ENCODE measurements at regions not wholly inside any gene's neighbourhood (a gene's known extent, or its start where the extent isn't known, plus 50 kb on each side); places are given as distances from the start of the nearest gene placed in this dataset.

GRCh38 chr13:26829716-26830115 is 69.1 kb upstream of the GPR12 start:
- no peaks in the 10 kb centered on the region for H3K27me3 ChIP-seq (ENCODE audit: control insufficient read depth in 2 of 2, insufficient read depth in 2 of 2, low read length in 2 of 2)
- no peak overlapping the region for H3K4me3 Mint-ChIP-seq
- H3K4me1 Mint-ChIP-seq = no peaks in the 10 kb centered on the region
- ATAC-seq (no peak), DNase-seq (no peak)
- H3K36me3 ChIP-seq (ENCODE audit: control insufficient read depth in 2 of 3, insufficient read depth in 3 of 3, low read length in 3 of 3) = no peaks in the 10 kb centered on the region
- peaks cover 0 to 2% (median 0%) of the 10 kb centered on the region in 11 donors for H3K9me3 Mint-ChIP-seq
- no peak overlapping the region for H3K27ac ChIP-seq (ENCODE audit: low read depth, low read length)
- peaks cover 0 to 44% (median 15%) of the 10 kb centered on the region in 5 donors for H3K27me3 Mint-ChIP-seq
- H3K36me3 Mint-ChIP-seq = no peaks in the 10 kb centered on the region
- no peaks in the 10 kb centered on the region for H3K4me1 ChIP-seq (ENCODE audit: control insufficient read depth in 2 of 2, insufficient read depth in 2 of 2, low read length in 2 of 2)
- H3K4me3 ChIP-seq (ENCODE audit: low read length) = no peak overlapping the region
- intact Hi-C loops (cut with micrococcal nuclease) = no loop called here
- no peak overlapping the region for H3K27ac Mint-ChIP-seq
- POLR2A ChIA-PET = no interaction called here
- CTCF ChIA-PET = no interaction called here
- no peaks in the 10 kb centered on the region for H3K9me3 ChIP-seq (ENCODE audit: control insufficient read depth in 2 of 3, low read length in 3 of 3)

- no peak overlapping the region for H3K4me3 Mint-ChIP-seq
- CTCF ChIA-PET = no interaction called here
These were observed 64.0 kb upstream of the GPR12 start for GRCh38 chr13:26824581-26824980.

GRCh38 chr13:26822146-26822545 is 61.6 kb upstream of the GPR12 start:
- Mint-ChIP-seq H3K36me3 (no peaks in the 10 kb centered on the region), H3K27ac (no peak overlapping the region), H3K4me3 (no peak overlapping the region), H3K27me3 (peaks cover 0 to 10% (median 0%) of the 10 kb centered on the region in 5 donors), H3K9me3 (no peaks in the 10 kb centered on the region), H3K4me1 (no peaks in the 10 kb centered on the region)
- ChIA-PET POLR2A (no interaction called here), CTCF (no interaction called here)
- no peak overlapping the region for H3K4me3 ChIP-seq (ENCODE audit: low read length)
- H3K27me3 ChIP-seq (ENCODE audit: control insufficient read depth in 2 of 2, insufficient read depth in 2 of 2, low read length in 2 of 2) = no peaks in the 10 kb centered on the region
- no peaks in the 10 kb centered on the region for H3K4me1 ChIP-seq (ENCODE audit: control insufficient read depth in 2 of 2, insufficient read depth in 2 of 2, low read length in 2 of 2)
- DNase-seq (no peak), ATAC-seq (no peak)
- H3K27ac ChIP-seq (ENCODE audit: low read depth, low read length) = no peak overlapping the region
- H3K9me3 ChIP-seq (ENCODE audit: control insufficient read depth in 2 of 3, low read length in 3 of 3) = no peaks in the 10 kb centered on the region
- no peaks in the 10 kb centered on the region for H3K36me3 ChIP-seq (ENCODE audit: control insufficient read depth in 2 of 3, insufficient read depth in 3 of 3, low read length in 3 of 3)
- intact Hi-C loops (cut with micrococcal nuclease) = no loop called here

More at GRCh38 chr13:26824581-26824980, 64.0 kb upstream of the GPR12 start:
- H3K27me3 ChIP-seq (ENCODE audit: control insufficient read depth in 2 of 2, insufficient read depth in 2 of 2, low read length in 2 of 2) = no peaks in the 10 kb centered on the region
- peaks cover 0 to 14% (median 3%) of the 10 kb centered on the region in 5 donors for H3K27me3 Mint-ChIP-seq
- no peaks in the 10 kb centered on the region for H3K4me1 ChIP-seq (ENCODE audit: control insufficient read depth in 2 of 2, insufficient read depth in 2 of 2, low read length in 2 of 2)
- no peaks in the 10 kb centered on the region for H3K9me3 ChIP-seq (ENCODE audit: control insufficient read depth in 2 of 3, low read length in 3 of 3)
- no peak for DNase-seq
- H3K9me3 Mint-ChIP-seq = no peaks in the 10 kb centered on the region
- H3K27ac Mint-ChIP-seq = no peak overlapping the region
- POLR2A ChIA-PET = no interaction called here
- H3K4me1 Mint-ChIP-seq = no peaks in the 10 kb centered on the region
- no peaks in the 10 kb centered on the region for H3K36me3 Mint-ChIP-seq
- no peak for ATAC-seq
- intact Hi-C loops (cut with micrococcal nuclease) = no loop called here
- H3K36me3 ChIP-seq (ENCODE audit: control insufficient read depth in 2 of 3, insufficient read depth in 3 of 3, low read length in 3 of 3) = no peaks in the 10 kb centered on the region
- H3K4me3 ChIP-seq (ENCODE audit: low read length) = no peak overlapping the region
- H3K27ac ChIP-seq (ENCODE audit: low read depth, low read length) = no peak overlapping the region

GRCh38 chr13:26821672-26822071 is 61.1 kb upstream of the GPR12 start:
- H3K27me3 Mint-ChIP-seq = peaks cover 0 to 8% (median 0%) of the 10 kb centered on the region in 5 donors
- DNase-seq (no peak), ATAC-seq (no peak)
- H3K4me3 Mint-ChIP-seq = no peak overlapping the region
- POLR2A ChIA-PET = no interaction called here
- CTCF ChIA-PET = no interaction called here
- H3K9me3 Mint-ChIP-seq = no peaks in the 10 kb centered on the region
- no peaks in the 10 kb centered on the region for H3K36me3 Mint-ChIP-seq
- Histone ChIP-seq H3K36me3 (ENCODE audit: control insufficient read depth in 2 of 3, insufficient read depth in 3 of 3, low read length in 3 of 3) (no peaks in the 10 kb centered on the region), H3K9me3 (ENCODE audit: control insufficient read depth in 2 of 3, low read length in 3 of 3) (no peaks in the 10 kb centered on the region), H3K27me3 (ENCODE audit: control insufficient read depth in 2 of 2, insufficient read depth in 2 of 2, low read length in 2 of 2) (no peaks in the 10 kb centered on the region), H3K4me1 (ENCODE audit: control insufficient read depth in 2 of 2, insufficient read depth in 2 of 2, low read length in 2 of 2) (no peaks in the 10 kb centered on the region), H3K27ac (ENCODE audit: low read depth, low read length) (no peak overlapping the region), H3K4me3 (ENCODE audit: low read length) (no peak overlapping the region)
- H3K4me1 Mint-ChIP-seq = no peaks in the 10 kb centered on the region
- no peak overlapping the region for H3K27ac Mint-ChIP-seq
- intact Hi-C loops (cut with micrococcal nuclease) = no loop called here

- Mint-ChIP-seq H3K9me3 (no peaks in the 10 kb centered on the region), H3K4me1 (no peaks in the 10 kb centered on the region), H3K4me3 (no peak overlapping the region), H3K27ac (no peak overlapping the region), H3K27me3 (peaks cover 0 to 8% (median 0%) of the 10 kb centered on the region in 5 donors), H3K36me3 (no peaks in the 10 kb centered on the region)
- Histone ChIP-seq H3K27me3 (ENCODE audit: control insufficient read depth in 2 of 2, insufficient read depth in 2 of 2, low read length in 2 of 2) (no peaks in the 10 kb centered on the region), H3K4me1 (ENCODE audit: control insufficient read depth in 2 of 2, insufficient read depth in 2 of 2, low read length in 2 of 2) (no peaks in the 10 kb centered on the region), H3K36me3 (ENCODE audit: control insufficient read depth in 2 of 3, insufficient read depth in 3 of 3, low read length in 3 of 3) (no peaks in the 10 kb centered on the region), H3K9me3 (ENCODE audit: control insufficient read depth in 2 of 3, low read length in 3 of 3) (no peaks in the 10 kb centered on the region), H3K4me3 (ENCODE audit: low read length) (no peak overlapping the region), H3K27ac (ENCODE audit: low read depth, low read length) (no peak overlapping the region)
- no peak for DNase-seq
- CTCF ChIA-PET = no interaction called here
- intact Hi-C loops (cut with micrococcal nuclease) = no loop called here
- POLR2A ChIA-PET = no interaction called here
- no peak for ATAC-seq
These were observed 60.3 kb upstream of the GPR12 start for GRCh38 chr13:26820871-26821270.

- intact Hi-C loops (cut with micrococcal nuclease) = no loop called here
- CTCF ChIA-PET = interaction anchor here (0.6 to 0.9 kb wide), 3 partner anchors 33 to 1180 kb away, joined by 3 read pairs; no protein-coding TSS in a partner anchor
- POLR2A ChIA-PET = no interaction called here
These were observed 58.5 kb upstream of the GPR12 start for GRCh38 chr13:26819046-26819445.

GRCh38 chr13:26816881-26817280 is 56.3 kb upstream of the GPR12 start:
- Histone ChIP-seq H3K36me3 (ENCODE audit: control insufficient read depth in 2 of 3, insufficient read depth in 3 of 3, low read length in 3 of 3) (no peaks in the 10 kb centered on the region), H3K9me3 (ENCODE audit: control insufficient read depth in 2 of 3, low read length in 3 of 3) (no peaks in the 10 kb centered on the region), H3K27me3 (ENCODE audit: control insufficient read depth in 2 of 2, insufficient read depth in 2 of 2, low read length in 2 of 2) (no peaks in the 10 kb centered on the region), H3K4me1 (ENCODE audit: control insufficient read depth in 2 of 2, insufficient read depth in 2 of 2, low read length in 2 of 2) (no peaks in the 10 kb centered on the region), H3K4me3 (ENCODE audit: low read length) (no peak overlapping the region), H3K27ac (ENCODE audit: low read depth, low read length) (no peak overlapping the region)
- H3K27ac Mint-ChIP-seq = no peak overlapping the region
- H3K9me3 Mint-ChIP-seq = no peaks in the 10 kb centered on the region
- CTCF ChIA-PET = no interaction called here
- DNase-seq = no peak
- ATAC-seq = no peak
- no peaks in the 10 kb centered on the region for H3K36me3 Mint-ChIP-seq
- POLR2A ChIA-PET = no interaction called here
- H3K4me1 Mint-ChIP-seq = no peaks in the 10 kb centered on the region
- intact Hi-C loops (cut with micrococcal nuclease) = no loop called here
- no peak overlapping the region for H3K4me3 Mint-ChIP-seq
- H3K27me3 Mint-ChIP-seq = peaks cover 5 to 22% (median 10%) of the 10 kb centered on the region in 5 donors

More at GRCh38 chr13:26819046-26819445, 58.5 kb upstream of the GPR12 start:
- H3K27ac Mint-ChIP-seq = no peak overlapping the region
- Histone ChIP-seq H3K27ac (ENCODE audit: low read depth, low read length) (no peak overlapping the region), H3K27me3 (ENCODE audit: control insufficient read depth in 2 of 2, insufficient read depth in 2 of 2, low read length in 2 of 2) (no peaks in the 10 kb centered on the region), H3K4me1 (ENCODE audit: control insufficient read depth in 2 of 2, insufficient read depth in 2 of 2, low read length in 2 of 2) (no peaks in the 10 kb centered on the region), H3K36me3 (ENCODE audit: control insufficient read depth in 2 of 3, insufficient read depth in 3 of 3, low read length in 3 of 3) (no peaks in the 10 kb centered on the region), H3K4me3 (ENCODE audit: low read length) (no peak overlapping the region), H3K9me3 (ENCODE audit: control insufficient read depth in 2 of 3, low read length in 3 of 3) (no peaks in the 10 kb centered on the region)
- no peak overlapping the region for H3K4me3 Mint-ChIP-seq
- ATAC-seq (no peak), DNase-seq (no peak)
- no peaks in the 10 kb centered on the region for H3K36me3 Mint-ChIP-seq
- peaks cover 0 to 18% (median 8%) of the 10 kb centered on the region in 5 donors for H3K27me3 Mint-ChIP-seq
- no peaks in the 10 kb centered on the region for H3K4me1 Mint-ChIP-seq
- H3K9me3 Mint-ChIP-seq = no peaks in the 10 kb centered on the region
